Esophagus muscularis mucosa (tissue), 3 donors: ENCODE measurements at regions not wholly inside any gene's neighbourhood (a gene's known extent, or its start where the extent isn't known, plus 50 kb on each side); places are given as distances from the start of the nearest gene placed in this dataset.

Experiments
- EP300 ChIP-seq: sonication (generic); formaldehyde crosslinking; IDR thresholded peaks from one replicate; pipeline ENCODE4 v1.6.1; 2017; ENCODE audit warnings: antibody characterized with exemption
- TF ChIP-seq, protein P1 (sequence below), 3 experiments: fragments of 200-600 bp in 2 of 3; fragments of 450-650 bp in 1 of 3; sonication (generic) in 2 of 3; IDR thresholded peaks; one replicate each; pipeline ENCODE4 v1.5.1; 2017 to 2019; ENCODE audit warnings: antibody characterized with exemption in 3 of 3, mild to moderate bottlenecking in 2 of 3, moderate library complexity in 1 of 3

DNA sequence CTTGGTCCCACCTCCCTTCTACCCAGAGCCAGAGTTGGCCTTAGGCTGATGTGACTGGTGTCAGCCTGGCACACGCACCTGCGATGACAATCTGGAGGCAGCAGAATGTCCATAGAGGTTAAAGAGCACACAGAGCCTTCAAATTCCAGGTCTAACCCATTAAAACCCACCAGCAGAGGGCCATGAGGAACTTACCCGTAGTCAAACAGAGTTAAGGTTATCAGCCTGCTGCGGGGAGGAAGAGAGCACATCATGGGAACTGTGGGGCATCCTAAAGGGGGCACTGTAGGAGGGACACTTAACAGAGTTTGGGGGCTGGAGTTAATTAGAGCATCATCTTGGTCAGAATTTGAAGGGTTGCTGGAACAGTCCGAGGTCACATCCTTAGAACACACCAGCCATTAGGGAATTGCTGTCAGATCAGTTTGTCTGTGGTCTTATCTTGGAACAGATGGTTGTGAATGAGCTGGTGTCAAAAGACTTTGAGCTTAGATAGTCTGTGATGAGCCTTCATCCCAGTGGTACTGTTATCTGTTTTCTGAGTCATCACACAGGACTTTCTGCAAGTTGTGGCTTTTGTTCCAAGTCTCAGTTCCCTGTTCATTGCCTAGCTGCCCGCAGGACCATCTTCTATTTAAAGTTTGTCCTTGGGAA, 248.6 kb downstream of the LOXHD1 start:
- TF ChIP-seq, protein P1, sequence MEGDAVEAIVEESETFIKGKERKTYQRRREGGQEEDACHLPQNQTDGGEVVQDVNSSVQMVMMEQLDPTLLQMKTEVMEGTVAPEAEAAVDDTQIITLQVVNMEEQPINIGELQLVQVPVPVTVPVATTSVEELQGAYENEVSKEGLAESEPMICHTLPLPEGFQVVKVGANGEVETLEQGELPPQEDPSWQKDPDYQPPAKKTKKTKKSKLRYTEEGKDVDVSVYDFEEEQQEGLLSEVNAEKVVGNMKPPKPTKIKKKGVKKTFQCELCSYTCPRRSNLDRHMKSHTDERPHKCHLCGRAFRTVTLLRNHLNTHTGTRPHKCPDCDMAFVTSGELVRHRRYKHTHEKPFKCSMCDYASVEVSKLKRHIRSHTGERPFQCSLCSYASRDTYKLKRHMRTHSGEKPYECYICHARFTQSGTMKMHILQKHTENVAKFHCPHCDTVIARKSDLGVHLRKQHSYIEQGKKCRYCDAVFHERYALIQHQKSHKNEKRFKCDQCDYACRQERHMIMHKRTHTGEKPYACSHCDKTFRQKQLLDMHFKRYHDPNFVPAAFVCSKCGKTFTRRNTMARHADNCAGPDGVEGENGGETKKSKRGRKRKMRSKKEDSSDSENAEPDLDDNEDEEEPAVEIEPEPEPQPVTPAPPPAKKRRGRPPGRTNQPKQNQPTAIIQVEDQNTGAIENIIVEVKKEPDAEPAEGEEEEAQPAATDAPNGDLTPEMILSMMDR (IDR thresholded peaks at IDR 0.05), result no peak
- TF ChIP-seq EP300, result no peak
